HG02981 (cell line): ENCODE measurements at regions not wholly inside any gene's neighbourhood (a gene's known extent, or its start where the extent isn't known, plus 50 kb on each side); places are given as distances from the start of the nearest gene placed in this dataset.
"Not testable (repeated sequence)": the region's sequence is repeated elsewhere in the genome, so short reads cannot be mapped to it uniquely, and the experiment has no call there.

Experiments
- ATAC-seq: cut with Tn5 transposase; IDR thresholded peaks from one replicate; pipeline ENCODE4 v1.9.1; 2021; ENCODE audit warnings: mild to moderate bottlenecking, moderate library complexity; ENCODE audit not compliant: unreplicated experiment

DNA sequence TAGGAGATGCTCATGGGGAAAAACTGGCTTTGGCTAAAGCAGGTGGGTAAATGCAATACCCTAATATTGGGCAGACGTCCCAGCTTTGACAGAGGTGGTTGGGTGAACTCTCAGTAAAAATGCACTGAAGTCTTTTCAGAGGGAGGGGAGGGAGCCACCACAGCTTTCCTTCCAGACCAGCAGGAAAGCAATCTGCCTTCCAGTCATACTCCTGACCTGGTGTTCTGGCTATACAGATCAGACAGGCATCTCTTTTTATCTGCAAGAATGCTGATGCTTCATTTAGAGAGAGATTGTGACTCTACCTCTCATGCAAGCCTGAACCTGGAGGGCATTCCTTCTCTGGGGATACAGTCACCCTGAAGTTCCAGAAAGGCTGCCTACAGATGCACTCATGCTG is 52.6 kb upstream of the ICA1 start:
- no peak for ATAC-seq

- ATAC-seq, result no peak
These were observed 57.1 kb upstream of the ICA1 start for GRCh38 chr7:8319115-8319514.

GRCh38 chr7:8320174-8320573 is 58.2 kb upstream of the ICA1 start:
- ATAC-seq, result no peak

- no peak for ATAC-seq
These were observed 59.3 kb upstream of the ICA1 start for GRCh38 chr7:8321312-8321711.

DNA sequence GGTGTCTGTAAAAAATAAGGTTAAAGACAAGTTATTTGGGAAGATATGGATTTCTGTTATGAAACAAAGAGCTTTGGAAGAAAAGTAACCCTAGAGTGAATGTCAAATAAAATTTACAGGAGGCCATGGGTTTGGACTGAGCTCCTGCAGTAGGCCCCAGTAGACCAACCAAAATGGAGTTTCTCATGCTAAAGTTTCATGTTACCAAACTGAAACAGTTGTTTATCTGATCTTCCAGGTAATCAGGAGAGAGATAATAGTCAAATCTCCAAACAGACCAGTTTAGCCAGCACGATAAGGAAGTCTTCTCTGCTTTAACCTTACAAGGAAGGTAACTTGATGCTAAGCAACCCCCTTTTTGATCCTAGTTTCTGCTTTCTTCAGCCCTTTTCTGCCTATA is 60.7 kb upstream of the ICA1 start:
- ATAC-seq, result no peak

DNA sequence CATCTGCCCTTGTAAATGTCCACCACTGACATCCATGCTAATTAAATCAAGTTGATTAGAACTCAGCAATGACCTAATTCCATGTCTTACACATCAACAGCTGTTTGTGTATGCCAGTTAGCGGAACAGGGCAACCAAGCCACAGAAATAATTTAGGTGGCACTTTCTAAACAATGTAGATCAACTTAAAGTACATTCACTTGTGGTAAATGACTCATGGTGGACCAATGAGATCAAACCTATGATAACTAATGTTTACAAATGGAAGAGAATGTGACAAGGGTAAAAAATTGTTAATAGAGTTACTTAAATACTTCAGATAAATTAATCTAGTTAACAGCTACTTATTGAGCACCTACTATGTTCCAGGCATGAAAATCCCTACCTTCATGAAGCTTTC is 63.1 kb upstream of the ICA1 start:
- no peak for ATAC-seq

DNA sequence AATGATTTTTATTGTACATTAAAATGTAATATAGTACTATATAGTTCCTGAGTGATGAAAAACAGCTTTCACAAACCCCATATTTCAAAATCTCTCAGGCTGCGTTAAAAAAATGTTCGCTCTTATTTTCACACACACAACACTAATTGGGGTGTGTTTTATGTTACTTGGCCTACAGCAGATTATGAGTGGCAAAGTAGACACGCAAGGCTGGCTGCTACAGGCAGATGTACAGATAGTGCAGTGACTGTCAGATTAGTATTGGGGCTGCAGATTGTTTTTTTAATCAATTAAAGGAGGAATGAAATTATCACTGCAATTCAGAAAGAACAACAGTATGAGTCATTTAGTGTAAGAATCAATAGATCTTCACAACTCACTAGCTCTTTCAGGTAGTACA is 65.2 kb upstream of the ICA1 start:
- no peak for ATAC-seq

DNA sequence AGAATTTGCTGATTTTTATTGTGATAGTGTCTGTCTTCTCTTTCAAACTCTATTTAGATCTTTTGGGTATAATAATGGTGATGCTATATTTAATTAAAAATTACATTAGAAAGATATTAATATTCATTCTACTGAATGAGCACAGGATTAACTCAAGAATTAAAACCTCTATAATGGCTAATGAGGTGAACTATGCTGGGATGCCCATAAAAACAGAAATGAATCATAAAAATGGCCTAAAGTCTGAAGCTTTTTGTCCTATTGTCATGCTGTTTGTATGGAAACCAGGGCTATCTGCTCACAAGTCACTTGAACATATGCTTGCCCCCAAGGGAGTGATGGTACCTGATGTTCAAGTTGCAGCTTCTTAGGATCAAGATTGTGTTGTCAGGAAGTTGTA is 76.2 kb upstream of the ICA1 start:
- no peak for ATAC-seq

DNA sequence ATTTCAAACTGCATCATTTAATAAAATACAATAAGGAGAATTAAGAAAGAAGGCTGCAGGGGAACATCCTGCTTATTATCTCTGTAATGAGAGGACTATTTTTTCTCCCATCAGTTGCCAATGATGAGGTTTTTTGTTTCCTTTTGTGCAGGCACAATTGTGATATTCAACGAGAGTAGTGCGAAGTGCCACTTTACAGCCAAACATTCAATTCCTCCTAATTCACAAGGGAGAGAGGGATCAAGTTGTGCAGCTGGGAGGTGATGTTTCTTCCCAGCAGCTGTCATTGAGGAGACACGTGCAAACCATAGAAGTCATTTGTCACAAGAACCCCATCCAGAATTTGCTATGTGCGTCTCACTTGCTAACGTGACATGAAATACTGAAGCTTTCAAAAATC is 81.6 kb upstream of the ICA1 start:
- ATAC-seq, result no peak

DNA sequence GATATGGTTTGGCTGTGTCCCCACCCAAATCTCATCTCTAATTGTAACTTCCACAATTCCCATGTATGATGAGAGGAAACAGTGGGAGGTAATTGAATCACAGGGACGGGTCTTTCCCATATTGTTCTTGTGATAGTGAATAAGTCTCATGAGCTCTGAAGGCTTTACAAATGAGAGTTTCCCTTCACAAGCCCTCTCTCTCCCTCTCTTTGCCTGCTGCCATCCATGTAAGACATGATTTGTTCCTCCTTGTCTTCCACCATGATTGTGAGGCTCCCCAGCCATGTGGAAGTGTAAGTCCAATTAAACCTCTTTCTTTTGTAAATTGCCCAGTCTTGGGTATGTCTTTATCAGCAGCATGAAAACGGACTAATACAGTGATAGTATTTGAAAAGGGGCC is 85.4 kb upstream of the ICA1 start:
- ATAC-seq, result not testable (repeated sequence)

- ATAC-seq, result not testable (repeated sequence)
These were observed 81.8 kb upstream of the NXPH1 start for GRCh38 chr7:8351654-8352053.

DNA sequence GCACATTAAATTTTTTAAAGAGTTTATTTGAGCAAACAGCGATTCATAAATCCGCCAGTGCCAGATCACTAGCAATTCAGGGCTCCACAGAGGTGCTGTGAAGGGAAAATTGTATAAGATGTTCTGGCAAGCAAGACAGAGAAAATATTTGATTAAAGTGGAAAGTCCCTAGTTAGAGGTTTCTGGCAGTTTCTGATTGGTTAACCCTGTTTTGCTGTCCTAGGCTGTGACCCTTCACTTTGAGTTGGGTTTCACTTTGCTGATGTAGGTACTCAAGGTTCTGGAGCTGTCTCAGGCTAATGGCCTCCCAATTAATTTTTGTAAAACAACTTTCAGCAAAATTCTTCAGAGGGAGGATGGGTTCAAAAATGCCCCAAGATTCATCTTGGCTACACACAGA is 79.4 kb upstream of the NXPH1 start:
- ATAC-seq, result peak; percentile 50

DNA sequence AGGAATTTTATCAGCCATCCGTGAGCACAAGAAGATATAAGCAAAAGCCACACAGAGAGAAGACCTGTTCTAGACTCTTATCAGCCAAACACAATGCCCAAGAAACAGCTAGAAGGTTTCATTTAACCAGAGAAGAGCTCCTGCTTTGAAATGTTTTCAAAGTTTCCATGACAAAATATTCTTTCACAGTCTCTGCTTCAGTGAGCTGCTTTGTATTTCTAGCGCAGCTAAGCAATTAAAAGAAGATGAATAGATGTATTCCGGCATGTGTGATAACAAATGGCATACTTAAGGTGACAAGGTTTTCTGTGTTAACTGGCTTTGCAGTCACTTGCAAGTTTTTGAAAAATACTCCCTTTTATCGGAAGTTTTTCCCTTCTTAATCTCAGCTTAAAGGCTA is 78.9 kb upstream of the NXPH1 start:
- ATAC-seq, result no peak

GRCh38 chr7:8356071-8356470 is 77.3 kb upstream of the NXPH1 start:
- ATAC-seq, result no peak

GRCh38 chr7:8357536-8357935 is 75.9 kb upstream of the NXPH1 start:
- no peak for ATAC-seq

- ATAC-seq, result no peak
These were observed 72.8 kb upstream of the NXPH1 start for GRCh38 chr7:8360564-8361153.

DNA sequence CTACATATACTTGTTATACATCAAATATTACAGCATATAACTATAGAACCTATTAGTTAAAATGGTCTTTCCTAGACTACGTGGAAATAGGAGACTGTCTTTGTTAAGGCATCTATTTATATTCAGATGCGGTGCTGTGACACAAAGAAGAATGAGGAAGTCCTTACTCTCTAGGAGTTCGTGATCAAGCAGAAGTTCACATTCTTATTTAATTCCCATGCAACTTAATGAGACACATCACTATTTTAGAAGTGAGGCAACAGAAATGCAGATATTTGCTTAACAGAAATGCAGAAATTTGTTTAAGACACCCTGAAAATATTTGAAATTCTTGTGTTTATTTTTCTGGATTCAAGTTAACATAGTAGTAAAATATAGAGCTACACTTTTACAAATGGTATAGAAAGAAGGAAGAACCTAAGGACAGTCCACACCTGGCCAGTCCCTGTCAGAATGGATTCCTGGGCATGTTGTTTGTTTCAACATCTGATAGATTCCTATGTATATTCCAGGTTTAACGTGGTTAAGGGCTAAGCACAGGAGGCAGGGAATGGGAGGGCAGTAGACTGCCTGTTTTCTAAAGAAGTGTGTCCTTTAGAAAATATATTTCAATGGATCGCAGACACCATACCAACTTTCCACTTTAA is 70.6 kb upstream of the NXPH1 start:
- no peak for ATAC-seq

DNA sequence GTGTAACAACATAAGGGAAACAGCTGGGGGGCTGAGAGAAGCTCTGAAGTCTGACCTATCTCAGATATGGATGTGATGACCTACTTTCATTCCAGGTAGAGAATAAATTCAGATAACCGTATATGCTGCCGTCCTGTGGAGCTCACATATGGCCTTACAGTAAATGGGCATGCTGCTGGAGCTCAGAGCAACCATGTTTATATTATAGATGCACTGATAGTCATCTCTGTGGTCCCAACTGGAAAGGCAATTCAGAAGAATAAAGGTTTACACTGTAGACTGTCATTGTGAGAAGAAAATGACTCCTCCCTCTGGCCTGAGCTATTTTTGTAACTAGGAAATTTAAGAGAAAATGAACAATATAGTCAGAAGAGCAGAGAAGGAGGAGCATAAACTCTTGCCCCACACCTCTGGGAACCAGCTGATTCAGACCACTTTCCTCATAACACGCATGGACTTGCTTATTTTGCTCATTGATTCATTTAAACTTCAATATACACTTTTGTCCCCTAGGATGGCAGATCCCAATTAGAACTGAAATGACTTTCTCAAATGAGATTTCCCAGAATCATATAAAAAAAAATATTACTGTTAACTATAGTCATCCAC is 69.9 kb upstream of the NXPH1 start:
- ATAC-seq, result no peak

DNA sequence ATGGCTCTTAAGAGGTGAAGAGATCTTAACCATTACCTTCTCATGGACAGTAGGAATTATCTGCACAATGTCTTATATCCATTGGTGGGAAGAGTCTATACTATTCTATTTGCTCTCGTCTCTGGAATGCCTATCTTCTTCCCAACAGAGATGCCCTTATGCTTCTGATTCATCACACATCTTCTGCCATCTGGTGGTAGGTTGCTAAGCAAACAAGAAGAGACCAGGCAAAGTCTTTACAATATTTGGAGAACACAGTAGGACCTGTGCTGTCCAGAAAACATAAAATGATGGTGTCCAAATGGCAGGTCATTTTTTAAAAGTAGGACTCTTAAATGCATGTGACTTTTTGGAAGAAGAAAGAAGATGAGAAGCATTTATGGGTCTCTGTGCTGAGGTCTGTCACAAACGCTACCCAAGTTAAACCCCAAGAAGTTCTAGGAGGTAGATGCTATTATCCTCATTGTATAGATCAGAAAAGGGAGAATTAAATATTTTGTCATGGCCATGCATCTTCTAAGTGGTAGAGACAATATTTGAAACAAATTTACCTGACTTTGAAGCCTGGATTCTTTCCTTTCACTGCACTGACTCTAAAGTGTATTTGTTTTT is 67.8 kb upstream of the NXPH1 start:
- no peak for ATAC-seq

- not testable (repeated sequence) for ATAC-seq
These were observed 65.4 kb upstream of the NXPH1 start for GRCh38 chr7:8368007-8368406.

- ATAC-seq, result no peak
These were observed 61.7 kb upstream of the NXPH1 start for GRCh38 chr7:8371742-8372141.

DNA sequence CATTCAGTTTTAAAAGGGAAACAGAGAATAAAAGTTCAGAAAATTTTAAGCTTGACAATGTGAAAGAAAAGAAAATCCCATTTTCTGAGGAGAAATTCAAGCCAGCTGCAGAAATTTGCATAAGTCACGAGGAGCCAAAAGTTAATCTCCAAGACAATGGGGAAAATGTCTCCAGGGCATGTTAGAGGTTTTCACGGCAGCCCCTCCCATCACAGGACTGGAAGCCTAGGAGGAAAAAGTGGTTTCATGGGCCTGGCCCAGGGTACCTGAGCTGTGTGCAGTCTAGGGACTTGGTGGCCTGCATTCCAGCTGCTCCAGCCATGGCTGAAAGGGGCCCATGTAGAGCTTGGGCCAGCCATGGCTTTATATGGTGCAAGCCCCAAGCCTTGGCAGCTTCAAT is 59.6 kb upstream of the NXPH1 start:
- no peak for ATAC-seq
